Activated CD8-positive, alpha-beta memory T cell treated with anti-CD3 and anti-CD28 coated beads for 1 hour (primary cell): ENCODE measurements at regions not wholly inside any gene's neighbourhood (a gene's known extent, or its start where the extent isn't known, plus 50 kb on each side); places are given as distances from the start of the nearest gene placed in this dataset.
"Not testable (repeated sequence)": the region's sequence is repeated elsewhere in the genome, so short reads cannot be mapped to it uniquely, and the experiment has no call there.

Experiments
- DNase-seq, 2 donors: peaks; one replicate each; pipeline ENCODE4 v3.0.0-alpha.2; 2020; ENCODE audit warnings: low read depth in 1 of 2; ENCODE audit errors: extremely low read depth in 1 of 2

GRCh38 chr11:31959716-31960115 is 131.2 kb upstream of the RCN1 start:
- DNase-seq, result no peak

GRCh38 chr11:31958076-31958735 is 132.7 kb upstream of the RCN1 start:
- DNase-seq, result peak in 1 of 2 donors; percentile 39

- no peak for DNase-seq
These were observed 133.2 kb upstream of the RCN1 start for GRCh38 chr11:31957674-31958073.

DNA sequence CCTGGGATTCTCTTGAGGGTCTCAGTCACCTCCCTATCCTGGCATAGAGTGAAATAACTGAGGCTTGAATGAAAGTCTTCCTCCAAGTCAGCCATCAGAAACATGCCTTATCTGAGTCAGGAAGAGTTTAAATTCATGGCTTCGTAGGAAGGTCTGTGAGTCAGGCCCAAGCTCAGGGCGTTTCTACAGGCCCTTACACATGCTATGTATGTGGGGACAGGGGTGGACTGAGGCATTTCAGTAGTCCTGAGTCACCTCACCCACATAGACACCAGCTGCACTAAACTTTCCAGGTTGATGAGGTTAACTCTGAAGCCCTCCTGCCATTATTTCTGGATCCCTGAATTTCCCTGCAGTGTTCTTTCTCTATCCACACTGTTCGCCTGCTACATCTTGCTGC is 134.6 kb upstream of the RCN1 start:
- no peak for DNase-seq

- DNase-seq, result no peak
These were observed 135.0 kb upstream of the RCN1 start for GRCh38 chr11:31955838-31956237.

- no peak for DNase-seq
These were observed 137.0 kb upstream of the RCN1 start for GRCh38 chr11:31953803-31954327.

DNA sequence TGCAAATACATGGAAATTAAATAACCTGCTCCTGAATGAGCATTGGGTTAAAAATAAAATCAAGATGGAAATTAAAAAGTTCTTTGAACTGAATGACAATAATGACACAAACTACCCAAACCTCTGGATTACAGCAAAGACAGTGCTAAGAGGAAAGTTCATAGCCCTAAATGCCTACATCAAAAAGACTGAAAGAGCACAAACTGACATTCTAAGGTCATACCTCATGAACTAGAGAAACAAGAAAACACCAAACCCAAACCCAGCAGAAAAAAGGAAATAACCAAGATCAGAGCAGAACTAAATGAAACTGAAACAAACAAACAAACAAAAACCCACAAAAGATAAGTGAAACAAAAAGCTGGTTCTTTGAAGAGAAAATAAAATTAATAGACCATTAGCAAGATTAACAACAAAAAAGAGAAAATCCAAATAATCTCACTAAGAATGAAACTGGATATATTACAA is 138.6 kb upstream of the PAX6 start:
- DNase-seq, result not testable (repeated sequence)

GRCh38 chr11:31947051-31947450 is 135.9 kb upstream of the PAX6 start:
- DNase-seq, result no peak

- no peak for DNase-seq
These were observed 132.1 kb upstream of the PAX6 start for GRCh38 chr11:31943056-31943780.

- no peak for DNase-seq
These were observed 129.4 kb upstream of the PAX6 start for GRCh38 chr11:31940371-31941037.

GRCh38 chr11:31939004-31939403 is 127.9 kb upstream of the PAX6 start:
- no peak for DNase-seq

DNA sequence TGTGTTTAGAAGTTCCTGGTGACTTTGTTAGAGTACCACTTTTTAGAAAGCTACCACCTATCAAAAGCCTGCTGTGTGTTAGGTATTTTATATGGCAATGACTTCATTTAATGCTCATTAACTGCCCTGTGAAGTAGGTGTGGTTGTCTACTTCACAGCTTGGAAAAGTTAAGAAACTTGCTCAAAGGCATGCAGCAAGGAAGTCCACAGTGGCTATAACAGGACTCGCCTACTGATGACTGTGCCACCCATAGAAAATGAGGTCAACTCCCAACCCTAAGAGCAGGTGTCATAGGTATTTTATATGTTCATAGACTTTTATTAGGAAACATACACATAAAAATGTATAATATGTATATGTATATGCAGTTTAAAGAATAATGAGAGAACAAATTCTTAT is 125.2 kb upstream of the PAX6 start:
- DNase-seq, result no peak

DNA sequence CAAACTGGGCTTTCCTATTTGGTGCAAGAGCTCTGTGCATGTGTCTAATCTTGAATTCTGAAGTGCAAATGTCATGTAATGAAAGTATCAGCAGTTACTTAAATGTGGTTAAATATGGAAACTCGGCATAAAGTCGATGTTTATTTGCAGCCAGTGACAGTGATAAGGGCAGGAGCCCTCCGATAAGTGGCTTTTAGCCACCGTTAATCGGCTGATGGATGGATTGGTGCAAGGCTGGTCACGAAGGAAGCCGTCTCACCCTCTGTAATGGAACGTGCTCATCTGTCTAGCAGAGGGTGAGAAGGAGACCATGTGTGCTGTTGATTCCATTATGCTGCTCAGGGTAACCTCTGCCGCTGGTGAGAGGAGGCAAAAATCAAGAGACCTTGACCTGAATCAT is 121.8 kb upstream of the PAX6 start:
- no peak for DNase-seq

GRCh38 chr11:31927982-31928381 is 116.9 kb upstream of the PAX6 start:
- DNase-seq, result no peak

DNA sequence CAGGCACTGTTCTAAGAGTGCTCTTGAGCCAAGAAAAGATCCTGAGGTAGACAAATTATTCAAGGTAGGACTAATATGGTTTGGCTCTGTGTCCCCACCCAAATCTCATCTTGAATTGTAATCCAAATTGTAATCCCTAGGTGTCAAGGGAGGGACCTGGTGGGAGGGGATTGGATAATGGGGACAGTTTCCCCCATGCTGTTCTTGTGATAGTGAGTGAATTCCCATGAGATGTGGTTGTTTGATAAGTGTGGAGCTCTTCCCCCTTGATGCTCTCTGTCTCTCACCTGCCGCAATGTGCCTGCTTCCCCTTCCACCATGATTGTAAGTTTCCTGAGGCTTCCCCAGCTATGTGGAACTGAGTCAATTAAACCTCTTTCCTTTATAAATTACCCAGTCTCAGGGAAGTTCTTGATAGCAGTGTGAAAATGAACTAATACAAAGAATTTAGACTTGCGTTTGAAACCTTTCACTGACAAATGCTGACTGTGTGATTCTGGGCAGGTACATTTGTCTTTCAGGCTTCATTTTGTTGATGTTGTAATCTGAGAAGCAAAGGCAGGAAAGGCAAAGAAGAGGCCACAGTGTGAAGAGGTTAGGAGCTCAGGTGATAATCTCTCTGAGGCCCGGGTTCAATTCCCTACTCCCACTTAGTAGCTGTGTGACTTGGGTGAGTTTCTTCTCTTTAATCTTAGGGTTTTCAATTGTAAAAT is 115.8 kb upstream of the PAX6 start:
- DNase-seq, result no peak

DNA sequence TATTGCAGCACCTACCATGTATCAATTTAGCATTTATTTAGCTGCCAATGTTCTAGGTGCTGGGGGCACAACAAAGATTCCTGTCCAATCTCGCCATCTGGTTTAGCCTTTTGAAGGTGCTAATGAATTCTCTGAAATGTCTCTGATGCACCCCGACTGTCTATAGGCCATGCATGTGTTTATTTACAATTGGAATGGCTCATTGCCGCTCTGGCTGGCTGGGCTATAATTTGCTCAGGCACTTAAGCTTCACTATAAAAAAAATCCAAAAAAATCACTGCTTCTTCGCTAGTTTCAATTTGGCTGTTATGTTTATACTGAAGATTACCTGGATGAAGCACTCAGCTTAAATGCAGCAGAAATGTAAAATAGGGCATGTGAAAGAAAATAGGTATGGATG is 115.0 kb upstream of the PAX6 start:
- DNase-seq, result no peak

DNA sequence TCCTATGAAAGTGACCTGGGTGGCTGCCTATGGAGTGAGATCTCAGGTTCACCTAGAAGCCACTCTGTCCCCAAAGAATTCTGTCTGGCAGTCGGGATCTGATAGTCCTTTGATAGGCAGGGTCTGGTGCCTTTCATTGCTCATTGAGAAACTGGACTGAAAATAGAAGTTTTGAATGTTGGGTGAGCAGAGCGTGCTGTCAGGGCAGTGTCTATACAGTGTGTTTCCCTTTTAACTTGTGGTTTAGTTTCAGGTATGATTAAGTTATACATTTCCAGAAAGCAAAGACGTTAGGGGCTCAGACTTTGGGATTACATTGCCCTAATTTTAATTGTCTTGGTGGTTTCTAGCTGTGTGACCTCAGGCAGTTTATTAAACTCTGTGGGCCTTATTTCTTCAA is 111.3 kb upstream of the PAX6 start:
- no peak for DNase-seq

GRCh38 chr11:31921081-31921480 is 110.0 kb upstream of the PAX6 start:
- DNase-seq, result no peak

- no peak for DNase-seq
These were observed 108.1 kb upstream of the PAX6 start for GRCh38 chr11:31919175-31919574.

DNA sequence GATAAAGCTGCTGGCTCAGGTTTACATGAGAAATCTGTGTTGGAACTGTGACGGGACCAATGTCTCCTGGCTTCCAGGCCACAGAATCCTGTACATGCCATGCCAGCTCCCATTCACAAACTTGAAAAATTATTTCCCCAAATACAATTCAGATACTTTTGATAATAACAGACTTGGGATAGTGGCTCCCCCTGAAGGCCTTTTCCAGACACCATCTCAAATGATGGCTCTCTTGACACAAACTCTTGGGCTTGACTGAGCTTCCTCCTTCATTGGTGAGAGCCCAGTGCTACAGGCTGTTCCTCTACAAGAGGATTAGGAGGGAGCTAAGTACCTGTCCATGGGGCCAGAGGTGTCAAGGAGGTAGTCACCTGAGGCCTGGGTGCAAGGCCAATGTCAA is 104.7 kb upstream of the PAX6 start:
- no peak for DNase-seq

DNA sequence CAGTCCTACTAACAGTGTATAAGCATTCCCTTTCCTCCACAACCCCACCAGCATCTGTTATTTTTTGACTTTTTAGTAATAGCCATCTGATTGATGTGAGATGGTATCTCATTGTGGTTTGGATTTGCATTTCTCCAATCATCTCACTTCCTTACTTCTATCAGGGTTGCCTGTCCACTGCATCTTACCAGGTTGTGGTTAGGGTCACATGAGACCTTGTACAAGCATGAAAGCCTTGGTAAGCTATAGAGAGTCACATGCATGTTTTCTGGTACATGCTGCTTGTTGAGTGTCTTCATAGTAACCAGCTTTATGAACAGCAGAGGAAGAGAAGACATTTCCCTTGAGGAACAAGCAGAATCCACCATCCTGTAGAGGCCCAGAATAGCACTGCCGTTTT is 102.9 kb upstream of the PAX6 start:
- no peak for DNase-seq
